ENCODE measurements at regions not wholly inside any gene's neighbourhood (a gene's known extent, or its start where the extent isn't known, plus 50 kb on each side); places are given as distances from the start of the nearest gene placed in this dataset.

DNA sequence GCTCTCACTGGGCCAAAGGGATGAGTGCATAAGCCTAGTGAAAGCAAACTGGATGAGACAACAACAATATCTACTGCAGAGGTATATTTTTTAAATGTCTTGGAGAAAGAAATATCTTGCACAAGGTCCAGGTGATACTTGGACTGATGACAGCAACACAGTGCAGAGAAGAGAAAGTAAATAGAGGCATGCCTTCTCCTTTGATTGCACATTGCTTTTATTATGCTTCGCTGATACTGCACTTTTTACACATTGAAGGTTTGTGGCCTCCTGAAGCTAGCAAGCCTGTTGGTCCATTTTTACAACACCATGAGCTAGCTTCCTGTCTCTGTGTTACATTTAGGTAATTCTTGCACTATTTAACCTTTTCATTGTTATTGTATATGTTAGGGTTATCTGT lies 189.0 kb upstream of the NDST3 start:
- no peak for DNase-seq (ENCODE audit: low read depth, low spot score)
- no peak overlapping the region for H3K4me3 ChIP-seq (ENCODE audit: low read depth, low read length)
- TF ChIP-seq, protein P1, sequence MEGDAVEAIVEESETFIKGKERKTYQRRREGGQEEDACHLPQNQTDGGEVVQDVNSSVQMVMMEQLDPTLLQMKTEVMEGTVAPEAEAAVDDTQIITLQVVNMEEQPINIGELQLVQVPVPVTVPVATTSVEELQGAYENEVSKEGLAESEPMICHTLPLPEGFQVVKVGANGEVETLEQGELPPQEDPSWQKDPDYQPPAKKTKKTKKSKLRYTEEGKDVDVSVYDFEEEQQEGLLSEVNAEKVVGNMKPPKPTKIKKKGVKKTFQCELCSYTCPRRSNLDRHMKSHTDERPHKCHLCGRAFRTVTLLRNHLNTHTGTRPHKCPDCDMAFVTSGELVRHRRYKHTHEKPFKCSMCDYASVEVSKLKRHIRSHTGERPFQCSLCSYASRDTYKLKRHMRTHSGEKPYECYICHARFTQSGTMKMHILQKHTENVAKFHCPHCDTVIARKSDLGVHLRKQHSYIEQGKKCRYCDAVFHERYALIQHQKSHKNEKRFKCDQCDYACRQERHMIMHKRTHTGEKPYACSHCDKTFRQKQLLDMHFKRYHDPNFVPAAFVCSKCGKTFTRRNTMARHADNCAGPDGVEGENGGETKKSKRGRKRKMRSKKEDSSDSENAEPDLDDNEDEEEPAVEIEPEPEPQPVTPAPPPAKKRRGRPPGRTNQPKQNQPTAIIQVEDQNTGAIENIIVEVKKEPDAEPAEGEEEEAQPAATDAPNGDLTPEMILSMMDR (IDR thresholded peaks at IDR 0.05; ENCODE audit: insufficient read depth, low read length, missing control alignments) = no peak
- ChIA-PET CTCF (no interaction called here), POLR2A (no interaction called here)

DNA sequence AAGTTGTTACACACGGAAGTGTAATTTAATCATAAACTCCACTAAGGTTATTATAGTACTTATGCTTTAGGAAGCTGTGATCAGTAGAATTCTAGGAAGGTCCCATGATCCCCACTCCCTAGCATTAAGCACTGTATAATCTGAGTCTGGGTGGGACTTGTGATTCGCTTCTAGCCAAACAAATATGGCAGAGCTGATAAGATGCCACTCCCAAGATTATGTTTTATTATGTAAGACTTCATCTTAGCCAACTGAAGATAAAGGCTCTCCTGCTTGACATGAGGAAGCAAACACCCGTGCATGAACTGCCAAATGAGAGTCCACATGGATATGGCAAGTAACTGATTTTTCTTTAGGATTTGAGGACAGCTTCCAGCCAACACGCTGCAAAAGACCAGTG lies 186.4 kb upstream of the NDST3 start:
- DNase-seq (ENCODE audit: low read depth, low spot score) = no peak
- CTCF ChIA-PET = no interaction called here
- TF ChIP-seq, protein P1 (IDR thresholded peaks at IDR 0.05; ENCODE audit: insufficient read depth, low read length, missing control alignments) = no peak
- POLR2A ChIA-PET = no interaction called here
- H3K4me3 ChIP-seq (ENCODE audit: low read depth, low read length) = no peak overlapping the region

DNA sequence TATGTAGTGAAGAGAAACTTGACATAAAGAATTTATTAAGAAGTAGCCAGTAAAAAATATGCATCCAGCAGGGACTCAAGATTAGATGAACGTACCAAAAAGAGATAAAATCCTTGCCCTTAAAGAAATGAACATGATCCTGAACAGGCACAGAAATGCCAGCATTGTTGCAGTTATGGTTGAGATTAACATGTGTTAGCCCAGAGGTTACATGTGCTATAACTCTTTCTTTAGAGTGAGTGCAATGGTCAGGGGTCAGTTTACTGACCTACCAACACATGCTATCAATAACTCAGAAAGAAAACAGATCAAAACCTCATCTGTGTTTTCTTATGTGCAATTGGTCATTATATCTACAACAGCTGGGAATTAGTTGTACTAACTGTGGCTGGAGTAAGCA lies 166.1 kb upstream of the NDST3 start:
- POLR2A ChIA-PET = no interaction called here
- TF ChIP-seq, protein P1 (IDR thresholded peaks at IDR 0.05; ENCODE audit: insufficient read depth, low read length, missing control alignments) = no peak
- no peak overlapping the region for H3K4me3 ChIP-seq (ENCODE audit: low read depth, low read length)
- CTCF ChIA-PET = no interaction called here
- DNase-seq (ENCODE audit: low read depth, low spot score) = no peak

DNA sequence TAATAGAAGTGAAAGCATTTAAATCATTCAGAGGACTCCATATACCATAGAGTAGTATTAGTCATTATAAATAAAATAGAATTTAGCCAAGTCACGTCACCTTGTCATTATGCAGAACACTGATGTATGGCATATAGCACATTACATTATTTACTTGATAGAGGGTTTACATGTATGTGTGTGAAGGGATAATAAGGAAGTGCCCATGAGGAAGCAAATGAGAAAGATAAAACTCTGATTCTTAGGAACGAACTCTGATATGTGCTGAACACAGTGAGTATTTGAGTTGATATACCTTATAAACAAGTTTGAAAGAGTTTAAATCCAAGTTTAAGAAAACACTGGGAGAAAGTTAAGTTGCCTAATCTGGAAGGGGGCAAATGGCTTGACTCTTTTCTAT lies 160.5 kb upstream of the NDST3 start:
- TF ChIP-seq, protein P1 (IDR thresholded peaks at IDR 0.05; ENCODE audit: insufficient read depth, low read length, missing control alignments) = no peak
- no peak overlapping the region for H3K4me3 ChIP-seq (ENCODE audit: low read depth, low read length)
- ChIA-PET CTCF (no interaction called here), POLR2A (no interaction called here)
- no peak for DNase-seq (ENCODE audit: low read depth, low spot score)

DNA sequence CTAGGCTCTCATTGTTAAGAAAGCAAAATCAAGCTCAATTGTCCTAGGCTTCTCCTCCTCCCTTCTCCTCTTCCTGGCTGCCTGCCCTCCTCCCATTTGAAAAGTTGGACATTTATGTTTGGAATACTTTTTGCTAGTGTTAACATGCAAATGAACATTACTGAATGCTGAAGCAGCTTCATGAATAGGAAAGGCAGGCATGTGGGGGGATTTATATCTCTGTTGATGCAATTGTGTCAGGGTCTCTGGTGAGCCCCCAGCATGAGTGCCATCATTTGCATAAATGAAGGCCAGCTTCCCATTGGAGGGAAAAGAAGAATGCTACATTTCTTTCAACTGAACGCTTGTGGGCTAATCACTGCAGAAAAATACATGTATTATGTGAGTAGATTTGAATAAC lies 160.1 kb upstream of the NDST3 start:
- no peak overlapping the region for H3K4me3 ChIP-seq (ENCODE audit: low read depth, low read length)
- TF ChIP-seq, protein P1 (IDR thresholded peaks at IDR 0.05; ENCODE audit: insufficient read depth, low read length, missing control alignments) = no peak
- DNase-seq (ENCODE audit: low read depth, low spot score) = no peak
- CTCF ChIA-PET = no interaction called here
- POLR2A ChIA-PET = no interaction called here

DNA sequence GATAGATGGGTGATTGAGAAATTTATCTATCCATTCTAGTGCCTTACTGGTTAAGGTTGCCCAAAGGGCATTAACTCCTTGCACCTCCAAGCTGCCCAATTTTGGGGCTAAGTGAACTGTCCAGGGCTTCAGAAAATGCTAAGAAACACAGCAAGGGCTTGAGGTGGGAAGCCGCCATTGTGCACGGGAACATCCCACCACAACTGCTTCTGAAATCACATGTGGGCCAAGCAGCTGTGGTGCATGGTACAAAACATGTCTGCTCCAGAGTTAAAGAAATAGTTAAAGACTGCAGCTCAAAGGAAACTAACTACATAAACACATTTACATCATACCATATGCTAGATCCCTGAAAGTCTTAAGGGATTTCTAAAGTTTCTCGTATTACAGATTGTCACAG lies 144.3 kb upstream of the NDST3 start:
- H3K4me3 ChIP-seq (ENCODE audit: low read depth, low read length) = no peak overlapping the region
- DNase-seq (ENCODE audit: low read depth, low spot score) = no peak
- ChIA-PET CTCF (no interaction called here), POLR2A (no interaction called here)
- TF ChIP-seq, protein P1 (IDR thresholded peaks at IDR 0.05; ENCODE audit: insufficient read depth, low read length, missing control alignments) = no peak

Measured in AG04449 (cell line).